GM23248 (cell line): ENCODE measurements at regions not wholly inside any gene's neighbourhood (a gene's known extent, or its start where the extent isn't known, plus 50 kb on each side); places are given as distances from the start of the nearest gene placed in this dataset.

Experiments
- EZH2 ChIP-seq: fragments of 200-600 bp; sonication (generic); IDR thresholded peaks from 2 replicates; pipeline ENCODE4 v1.6.1; 2018; ENCODE audit warnings: antibody characterized with exemption, mild to moderate bottlenecking; ENCODE audit not compliant: insufficient read depth, poor library complexity, severe bottlenecking
- EZH2phosphoT487 ChIP-seq: fragments of 200-600 bp; sonication (generic); IDR thresholded peaks from 2 replicates; pipeline ENCODE4 v1.6.1; 2018; ENCODE audit warnings: antibody characterized with exemption, moderate library complexity, mild to moderate bottlenecking, low read depth; ENCODE audit not compliant: insufficient read depth

DNA sequence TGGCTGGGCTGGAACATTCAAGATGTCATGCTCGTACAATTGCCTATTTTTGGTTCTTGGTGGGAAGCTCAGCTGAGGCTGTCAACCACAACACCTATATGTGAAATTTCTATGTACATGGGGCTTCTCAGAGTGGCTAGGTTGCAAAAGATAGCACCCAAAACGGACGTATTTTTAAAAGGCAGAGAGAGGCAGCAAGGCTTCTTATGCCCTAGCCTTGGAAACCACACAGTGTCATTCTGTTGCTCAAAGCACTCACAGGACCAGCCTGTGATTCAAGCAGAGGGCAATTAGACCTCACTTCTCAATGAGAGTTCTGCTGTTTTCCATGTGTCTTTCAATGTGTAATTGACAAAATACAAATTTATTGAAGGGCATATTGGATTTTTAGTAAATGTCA lies 134.0 kb downstream of the GXYLT1 start:
- TF ChIP-seq EZH2: no peak
- no peak for TF ChIP-seq EZH2phosphoT487
